IMR-90 (cell line): ENCODE measurements at regions not wholly inside any gene's neighbourhood (a gene's known extent, or its start where the extent isn't known, plus 50 kb on each side); places are given as distances from the start of the nearest gene placed in this dataset.
"Not testable (repeated sequence)": the region's sequence is repeated elsewhere in the genome, so short reads cannot be mapped to it uniquely, and the experiment has no call there.

Experiments
- ATAC-seq: fragments of 200-7000 bp; cut with Tn5 transposase; 2 replicates; pipeline ENCODE4 v1.9.1; 2020; ENCODE audit warnings: low read depth, mild to moderate bottlenecking, moderate library complexity
- BruUV-seq: library from RNA; stranded (reverse); fragments of 400-500 nt; replicated peaks from 2 replicates; lab custom pipeline; 2021; lab: Mats Ljungman, UMichigan
- CTCF ChIA-PET: fragments of 300-600 bp; formaldehyde crosslinking; extraction: SDS; loops from one replicate; lab custom pipeline; 2021; ENCODE audit warnings: antibody characterized with exemption; lab: Yijun Ruan, JAX
- POLR2A ChIA-PET: fragments of 300-600 bp; sonication (Branson Sonifier 250); formaldehyde crosslinking; loops from one replicate; lab custom pipeline; 2022; ENCODE audit warnings: antibody characterized with exemption; ENCODE audit not compliant: unreplicated experiment; lab: Charles Lee
- DNase-seq: peaks from one replicate; pipeline ENCODE4 v3.0.0; 2013
- H2AFZ ChIP-seq: replicated peaks from 2 replicates; pipeline ENCODE3; 2013; ENCODE audit warnings: low read length, mild to moderate bottlenecking; ENCODE audit not compliant: poor library complexity
- H2AK5ac ChIP-seq: 2 replicates; pipeline ENCODE4 v1.6.1; 2013; ENCODE audit warnings: low read depth, low read length, inconsistent platforms
- H2AK9ac ChIP-seq: replicated peaks from 2 replicates; pipeline ENCODE3; 2013; ENCODE audit warnings: mild to moderate bottlenecking, low read depth, low read length, moderate library complexity; ENCODE audit not compliant: poor library complexity
- H2BK120ac ChIP-seq: 2 replicates; pipeline ENCODE4 v1.6.1; 2013; ENCODE audit warnings: low read depth, low read length, inconsistent platforms
- H2BK15ac ChIP-seq: 3 replicates; pipeline ENCODE4 v1.6.1; 2013; ENCODE audit warnings: low read depth, low read length, inconsistent platforms
- H2BK20ac ChIP-seq: 2 replicates; pipeline ENCODE4 v1.6.1; 2013; ENCODE audit warnings: low read depth, mild to moderate bottlenecking, inconsistent platforms, low read length, moderate library complexity
- H2BK5ac ChIP-seq: 2 replicates; pipeline ENCODE4 v1.6.1; 2013; ENCODE audit warnings: mild to moderate bottlenecking, low read depth, low read length, inconsistent platforms; ENCODE audit not compliant: poor library complexity, severe bottlenecking
- H3K14ac ChIP-seq: replicated peaks from 2 replicates; pipeline ENCODE4 v1.6.1; 2013; ENCODE audit warnings: low read depth, low read length, inconsistent platforms
- H3K18ac ChIP-seq: 2 replicates; pipeline ENCODE4 v1.6.1; 2013; ENCODE audit warnings: low read depth, low read length, control low read depth
- H3K23ac ChIP-seq: 2 replicates; pipeline ENCODE4 v1.6.1; 2013; ENCODE audit warnings: low read depth, low read length, inconsistent platforms
- H3K27ac ChIP-seq: 2 replicates; pipeline ENCODE4 v1.5.1; 2013; ENCODE audit warnings: mild to moderate bottlenecking, control low read depth, low read length; ENCODE audit not compliant: insufficient read depth
- H3K27me3 ChIP-seq: 2 replicates; pipeline ENCODE4 v1.6.1; 2013; ENCODE audit warnings: low read length; ENCODE audit not compliant: control insufficient read depth, insufficient read depth
- H3K36me3 ChIP-seq: 2 replicates; pipeline ENCODE4 v1.6.1; 2013; ENCODE audit warnings: low read length, mixed read lengths; ENCODE audit not compliant: control insufficient read depth, insufficient read depth
- H3K4ac ChIP-seq: 2 replicates; pipeline ENCODE4 v1.6.1; 2013; ENCODE audit warnings: low read depth, low read length, inconsistent platforms
- H3K4me1 ChIP-seq: 2 replicates; pipeline ENCODE4 v1.6.1; 2013; ENCODE audit warnings: low read length, mixed read lengths; ENCODE audit not compliant: control insufficient read depth, insufficient read depth
- H3K4me2 ChIP-seq: 2 replicates; pipeline ENCODE4 v1.6.1; 2013; ENCODE audit warnings: low read depth, mild to moderate bottlenecking, control low read depth, low read length, moderate library complexity
- H3K4me3 ChIP-seq: 2 replicates; pipeline ENCODE4 v1.5.1; 2013; ENCODE audit warnings: low read depth, mild to moderate bottlenecking, control low read depth, low read length, moderate library complexity; ENCODE audit not compliant: insufficient read depth
- H3K56ac ChIP-seq: 2 replicates; pipeline ENCODE4 v1.6.1; 2013; ENCODE audit warnings: low read length, inconsistent platforms; ENCODE audit not compliant: insufficient read depth; ENCODE audit errors: extremely low read depth
- H3K79me1 ChIP-seq, 2 experiments: 2 replicates each; pipeline ENCODE4 v1.6.1; 2013; ENCODE audit warnings: low read length in 2 of 2, inconsistent platforms in 1 of 2, low read depth in 1 of 2
- H3K9ac ChIP-seq: 2 replicates; pipeline ENCODE4 v1.6.1; 2013; ENCODE audit warnings: low read depth, low read length, control low read depth
- H3K9me1 ChIP-seq: 2 replicates; pipeline ENCODE4 v1.6.1; 2013; ENCODE audit warnings: low read length, inconsistent platforms; ENCODE audit not compliant: insufficient read depth
- H3K9me3 ChIP-seq: 2 replicates; pipeline ENCODE4 v1.6.1; 2013; ENCODE audit warnings: low read length; ENCODE audit not compliant: control insufficient read depth, insufficient read depth
- H4K20me1 ChIP-seq: 2 replicates; pipeline ENCODE4 v1.6.1; 2013; ENCODE audit warnings: low read length, inconsistent platforms; ENCODE audit not compliant: insufficient read depth
- H4K5ac ChIP-seq: 2 replicates; pipeline ENCODE4 v1.6.1; 2013; ENCODE audit warnings: mild to moderate bottlenecking, low read depth, low read length, control low read depth
- H4K8ac ChIP-seq, 2 experiments: 2 replicates each; pipeline ENCODE4 v1.6.1; 2013; ENCODE audit warnings: low read depth in 2 of 2, low read length in 2 of 2, control low read depth in 1 of 2, inconsistent platforms in 1 of 2
- H4K91ac ChIP-seq: 2 replicates; pipeline ENCODE4 v1.6.1; 2013; ENCODE audit warnings: low read depth, low read length, inconsistent platforms; ENCODE audit not compliant: insufficient read depth
- BHLHE40 ChIP-seq: fragments of 150-350 bp; IDR thresholded peaks from 2 replicates; pipeline ENCODE4 v1.6.1; 2016; ENCODE audit warnings: mild to moderate bottlenecking, low read depth, low read length
- MAFK ChIP-seq: IDR thresholded peaks from 2 replicates; pipeline ENCODE4 v1.6.1; 2012; ENCODE audit warnings: low read depth, low read length, improper control_type of control experiment
- USF2 ChIP-seq: fragments of 150-350 bp; IDR thresholded peaks from 2 replicates; pipeline ENCODE4 v1.6.1; 2017; ENCODE audit warnings: mild to moderate bottlenecking, antibody characterized with exemption, low read length, low read depth
- dilution Hi-C: fragments of 300-500 bp; cut with HindIII; formaldehyde crosslinking; loops from one replicate; pipeline ENCODE4 v1.14.3; 2018; ENCODE audit warnings: low sequenced_read_pairs; ENCODE audit not compliant: unreplicated experiment
- in situ Hi-C: fragments of 300-500 bp; cut with MboI; formaldehyde crosslinking; loops from 3 replicates; pipeline ENCODE4 v1.14.3; 2019; ENCODE audit warnings: low sequenced_read_pairs, inconsistent platforms, mixed read lengths
- intact Hi-C: fragments of 100-400 bp; cut with micrococcal nuclease; formaldehyde crosslinking; loops from 2 replicates; pipeline ENCODE4 v1.10.0; 2022

GRCh38 chr7:41559426-41559825, 143.5 kb downstream of the INHBA start (continued):
- no peak for TF ChIP-seq MAFK

- Histone ChIP-seq H2BK15ac (no peak overlapping the region), H3K23ac (no peak overlapping the region), H4K8ac (no peak overlapping the region), H3K9me3 (no peaks in the 10 kb centered on the region), H4K5ac (no peak overlapping the region), H2BK5ac (no peak overlapping the region), H3K4me1 (no peaks in the 10 kb centered on the region), H2BK120ac (no peak overlapping the region), H3K9me1 (no peaks in the 10 kb centered on the region), H2AK9ac (no peak overlapping the region), H3K4ac (no peak overlapping the region), H3K27me3 (no peaks in the 10 kb centered on the region), H3K79me1 (no peaks in the 10 kb centered on the region), H4K20me1 (no peaks in the 10 kb centered on the region), H3K56ac (no peak overlapping the region), H2BK20ac (no peak overlapping the region), H2AK5ac (no peak overlapping the region), H2AFZ (no peak overlapping the region), H3K4me3 (no peak overlapping the region), H3K18ac (no peak overlapping the region), H3K36me3 (no peaks in the 10 kb centered on the region), H3K14ac (no peak overlapping the region), H4K91ac (no peak overlapping the region), H3K27ac (no peak overlapping the region), H3K9ac (no peak overlapping the region), H3K4me2 (no peak overlapping the region)
- dilution Hi-C loops (no loop called here), in situ Hi-C loops (no loop called here), intact Hi-C loops (no loop called here)
- POLR2A ChIA-PET: no interaction called here
- BruUV-seq: no TSS peak
- DNase-seq: no peak
- CTCF ChIA-PET: no interaction called here
- TF ChIP-seq BHLHE40: no peak
- no peak for TF ChIP-seq USF2
- ATAC-seq: no peak
Measured at GRCh38 chr7:41554481-41554880, 148.4 kb downstream of the INHBA start.

GRCh38 chr7:41550046-41550445, 152.8 kb downstream of the INHBA start:
- H3K9me3 ChIP-seq, dilution Hi-C loops, H4K8ac ChIP-seq, H3K23ac ChIP-seq, H4K91ac ChIP-seq, intact Hi-C loops, H3K56ac ChIP-seq, BruUV-seq, H3K18ac ChIP-seq, H3K9me1 ChIP-seq, H3K14ac ChIP-seq, H3K79me1 ChIP-seq, H4K5ac ChIP-seq, H2BK20ac ChIP-seq, H2AFZ ChIP-seq, POLR2A ChIA-PET, H3K9ac ChIP-seq, H2AK9ac ChIP-seq, H2AK5ac ChIP-seq, in situ Hi-C loops, H3K27ac ChIP-seq, H3K4ac ChIP-seq, H2BK5ac ChIP-seq, H3K4me1 ChIP-seq, H3K27me3 ChIP-seq, CTCF ChIA-PET, H3K36me3 ChIP-seq, H2BK120ac ChIP-seq, H3K4me2 ChIP-seq, H3K4me3 ChIP-seq, ATAC-seq, H4K20me1 ChIP-seq, H2BK15ac ChIP-seq, DNase-seq: not testable (repeated sequence)
